ENCODE measurements at regions not wholly inside any gene's neighbourhood (a gene's known extent, or its start where the extent isn't known, plus 50 kb on each side); places are given as distances from the start of the nearest gene placed in this dataset.

- peaks cover 19 to 26% of the 10 kb centered on the region in 2 experiments for H3K9me3 Mint-ChIP-seq
- Histone ChIP-seq H4K20me1 (ENCODE audit: control insufficient read depth, insufficient read depth, insufficient read length) (no peaks in the 10 kb centered on the region), H3K79me1 (ENCODE audit: insufficient read depth, low read depth, low read length, poor library complexity, severe bottlenecking) (no peaks in the 10 kb centered on the region), H3K4me2 (ENCODE audit: insufficient read depth, insufficient read length, low read length) (no peak overlapping the region), H3K9me3 (ENCODE audit: control insufficient read depth, low read depth, low read length) (no peaks in the 10 kb centered on the region), H3K4me1 (ENCODE audit: insufficient read depth, low read length) (no peaks in the 10 kb centered on the region), H2BK12ac (ENCODE audit: insufficient read length, low read depth, low read length) (no peak overlapping the region), H3K18ac (ENCODE audit: insufficient read length, low read depth, low read length) (no peak overlapping the region), H3K14ac (ENCODE audit: insufficient read depth, low read length) (no peak overlapping the region), H4K8ac (replicated peaks; ENCODE audit: insufficient read length, low read depth, low read length) (no peak overlapping the region), H2AFZ (ENCODE audit: low read length) (no peak overlapping the region), H3K4ac (ENCODE audit: low read depth, low read length) (no peak overlapping the region), H3T11ph (ENCODE audit: low read length) (no peak overlapping the region), H2BK20ac (ENCODE audit: low read depth, low read length, poor library complexity, severe bottlenecking) (no peak overlapping the region), H2BK120ac (ENCODE audit: low read depth, low read length, poor library complexity, severe bottlenecking) (no peak overlapping the region), H3K9ac (ENCODE audit: extremely low read depth, insufficient read length, low read length) (no peak overlapping the region), H3K56ac (ENCODE audit: insufficient read length, low read depth, low read length) (no peak overlapping the region), H4K91ac (ENCODE audit: insufficient read length, low read depth, low read length) (no peak overlapping the region), H3K27ac (ENCODE audit: insufficient read length, low read depth, low read length) (no peak overlapping the region), H4K5ac (ENCODE audit: insufficient read length, low read depth, low read length) (no peak overlapping the region), H3K79me2 (ENCODE audit: insufficient read depth, low read length) (no peaks in the 10 kb centered on the region), H2BK15ac (ENCODE audit: low read depth, low read length) (no peak overlapping the region), H2AK5ac (ENCODE audit: insufficient read length, low read length) (no peak overlapping the region), H3K23ac (ENCODE audit: insufficient read length, low read depth, low read length) (no peak overlapping the region), H3K27me3 (ENCODE audit: insufficient read depth, low read length) (no peaks in the 10 kb centered on the region), H2BK5ac (ENCODE audit: insufficient read length, low read length) (no peak overlapping the region), H3K23me2 (ENCODE audit: insufficient read length, low read depth, low read length, poor library complexity, severe bottlenecking) (no peaks in the 10 kb centered on the region)
- no peak for DNase-seq
- no peak overlapping the region for H3K27ac Mint-ChIP-seq
- peaks cover 42% of the 10 kb centered on the region for H3K27me3 Mint-ChIP-seq (ENCODE audit: low read depth)
- no peak overlapping the region for H3K4me3 Mint-ChIP-seq
- WGBS (ENCODE audit: extremely low coverage, insufficient read length, low lambda C conversion rate) = no CpG with 5 or more reads among the region's 1 CpG
- peaks cover 0 to 2% of the 10 kb centered on the region in 2 experiments; a peak in 1 of 4 replicates for H3K4me1 Mint-ChIP-seq
- peaks cover 5 to 18% (median 7%) of the 10 kb centered on the region in 3 experiments; a peak in 6 of 7 replicates for H3K36me3 Mint-ChIP-seq (ENCODE audit: insufficient read depth in 1 of 3, low read depth in 3 of 3)
- TF ChIP-seq CTCF (conservative IDR thresholded peaks at IDR 0.05) = no peak
These were observed 165.9 kb upstream of the PITX1 start for GRCh38 chr5:135199919-135200318.
